GM21576 (cell line): ENCODE measurements at regions not wholly inside any gene's neighbourhood (a gene's known extent, or its start where the extent isn't known, plus 50 kb on each side); places are given as distances from the start of the nearest gene placed in this dataset.
"Not testable (repeated sequence)": the region's sequence is repeated elsewhere in the genome, so short reads cannot be mapped to it uniquely, and the experiment has no call there.

Source experiments
- ATAC-seq: cut with Tn5 transposase; IDR thresholded peaks from one replicate; pipeline ENCODE4 v1.9.1; 2021; ENCODE audit warnings: mild to moderate bottlenecking, moderate library complexity; ENCODE audit not compliant: unreplicated experiment

GRCh38 chr2:87343347-87343746 is 321.7 kb upstream of the PLGLB1 start:
- not testable (repeated sequence) for ATAC-seq

- ATAC-seq: not testable (repeated sequence)
Measured at GRCh38 chr2:87345283-87345682, 323.6 kb upstream of the PLGLB1 start.

- not testable (repeated sequence) for ATAC-seq
Measured at GRCh38 chr2:87348556-87348955, 326.9 kb upstream of the PLGLB1 start.

GRCh38 chr2:87349006-87349405 is 327.4 kb upstream of the PLGLB1 start:
- not testable (repeated sequence) for ATAC-seq

- not testable (repeated sequence) for ATAC-seq
Measured at GRCh38 chr2:87352178-87352934, 330.7 kb upstream of the PLGLB1 start.

- not testable (repeated sequence) for ATAC-seq
Measured at GRCh38 chr2:87353408-87353807, 331.8 kb upstream of the PLGLB1 start.

- not testable (repeated sequence) for ATAC-seq
Measured at GRCh38 chr2:87354102-87354501, 332.5 kb upstream of the PLGLB1 start.

GRCh38 chr2:87360250-87360649 is 338.6 kb upstream of the PLGLB1 start:
- ATAC-seq: not testable (repeated sequence)

- not testable (repeated sequence) for ATAC-seq
Measured at GRCh38 chr2:87360927-87361326, 339.3 kb upstream of the PLGLB1 start.

GRCh38 chr2:87361805-87362204 is 340.2 kb upstream of the PLGLB1 start:
- not testable (repeated sequence) for ATAC-seq

- ATAC-seq: not testable (repeated sequence)
Measured at GRCh38 chr2:87364379-87364778, 342.7 kb upstream of the PLGLB1 start.

GRCh38 chr2:87365038-87365437 is 343.4 kb upstream of the PLGLB1 start:
- ATAC-seq: not testable (repeated sequence)

- not testable (repeated sequence) for ATAC-seq
Measured at GRCh38 chr2:87386063-87386560, 361.8 kb upstream of the PLGLB2 start.

- ATAC-seq: not testable (repeated sequence)
Measured at GRCh38 chr2:87395784-87396183, 352.1 kb upstream of the PLGLB2 start.

GRCh38 chr2:87396551-87397265 is 351.2 kb upstream of the PLGLB2 start:
- ATAC-seq: not testable (repeated sequence)

GRCh38 chr2:87397276-87398065 is 350.4 kb upstream of the PLGLB2 start:
- not testable (repeated sequence) for ATAC-seq

- ATAC-seq: not testable (repeated sequence)
Measured at GRCh38 chr2:87398567-87399305, 349.2 kb upstream of the PLGLB2 start.

- no peak for ATAC-seq
Measured at GRCh38 chr2:87401726-87402345, 346.1 kb upstream of the PLGLB2 start.

- ATAC-seq: no peak
Measured at GRCh38 chr2:87403893-87404175, 344.1 kb upstream of the PLGLB2 start.
